ENCODE measurements at regions not wholly inside any gene's neighbourhood (a gene's known extent, or its start where the extent isn't known, plus 50 kb on each side); places are given as distances from the start of the nearest gene placed in this dataset.
A peak's percentile ranks its signal among the peaks of the same experiment; 100 is the strongest.

GRCh38 chr4:153140294-153140693 is 63.9 kb upstream of the TRIM2 start:
- Mint-ChIP-seq H3K4me3 (ENCODE audit: unreplicated experiment) (no peak overlapping the region), H3K9me3 (ENCODE audit: unreplicated experiment) (no peaks in the 10 kb centered on the region), H3K27me3 (ENCODE audit: low read depth, unreplicated experiment) (no peaks in the 10 kb centered on the region), H3K27ac (ENCODE audit: unreplicated experiment) (no peak overlapping the region), H3K4me1 (ENCODE audit: low read depth, unreplicated experiment) (peaks cover 28% of the 10 kb centered on the region), H3K36me3 (ENCODE audit: low read depth, unreplicated experiment) (no peaks in the 10 kb centered on the region)
- Histone ChIP-seq H2AFZ (ENCODE audit: low read depth, low read length) (no peak overlapping the region), H3K9me3 (ENCODE audit: insufficient read depth, low read depth, low read length) (no peaks in the 10 kb centered on the region), H4K20me1 (ENCODE audit: insufficient read depth, low read length) (no peaks in the 10 kb centered on the region), H3K27me3 (ENCODE audit: insufficient read depth, low read length) (no peaks in the 10 kb centered on the region), H3K79me2 (ENCODE audit: insufficient read depth, low read length) (no peaks in the 10 kb centered on the region), H3K4me1 (ENCODE audit: insufficient read depth, low read length) (peaks cover 22% of the 10 kb centered on the region), H3K4me3 (ENCODE audit: insufficient read depth, low read depth, low read length) (no peak overlapping the region), H3K36me3 (ENCODE audit: insufficient read depth, low read length) (no peaks in the 10 kb centered on the region), H3K4me2 (ENCODE audit: low read length) (no peak overlapping the region), H3K9ac (ENCODE audit: low read length) (no peak overlapping the region), H3K27ac (ENCODE audit: low read depth, low read length) (no peak overlapping the region)
- FAIRE-seq: peak; percentile 65
- DNase-seq (ENCODE audit: low read depth): peak; percentile 65
- TF ChIP-seq EZH2 (IDR thresholded peaks at IDR 0.05; ENCODE audit: insufficient read depth, low read length) (no peak), CTCF (IDR thresholded peaks at IDR 0.05; ENCODE audit: insufficient read depth, low read depth, low read length) (no peak)

GRCh38 chr4:153141238-153141637 is 63.0 kb upstream of the TRIM2 start:
- H3K27ac ChIP-seq (ENCODE audit: low read depth, low read length): no peak overlapping the region
- no peaks in the 10 kb centered on the region for H3K27me3 ChIP-seq (ENCODE audit: insufficient read depth, low read length)
- no peaks in the 10 kb centered on the region for H3K9me3 ChIP-seq (ENCODE audit: insufficient read depth, low read depth, low read length)
- no peak overlapping the region for H3K9ac ChIP-seq (ENCODE audit: low read length)
- Mint-ChIP-seq H3K27ac (ENCODE audit: unreplicated experiment) (no peak overlapping the region), H3K27me3 (ENCODE audit: low read depth, unreplicated experiment) (no peaks in the 10 kb centered on the region), H3K9me3 (ENCODE audit: unreplicated experiment) (no peaks in the 10 kb centered on the region), H3K4me1 (ENCODE audit: low read depth, unreplicated experiment) (peaks cover 27% of the 10 kb centered on the region), H3K4me3 (ENCODE audit: unreplicated experiment) (no peak overlapping the region), H3K36me3 (ENCODE audit: low read depth, unreplicated experiment) (no peaks in the 10 kb centered on the region)
- H3K4me3 ChIP-seq (ENCODE audit: insufficient read depth, low read depth, low read length): no peak overlapping the region
- DNase-seq (ENCODE audit: low read depth) (no peak), FAIRE-seq (no peak)
- peaks cover 25% of the 10 kb centered on the region for H3K4me1 ChIP-seq (ENCODE audit: insufficient read depth, low read length)
- H4K20me1 ChIP-seq (ENCODE audit: insufficient read depth, low read length): no peaks in the 10 kb centered on the region
- no peak for TF ChIP-seq EZH2 (IDR thresholded peaks at IDR 0.05; ENCODE audit: insufficient read depth, low read length)
- no peak for TF ChIP-seq CTCF (IDR thresholded peaks at IDR 0.05; ENCODE audit: insufficient read depth, low read depth, low read length)
- no peaks in the 10 kb centered on the region for H3K36me3 ChIP-seq (ENCODE audit: insufficient read depth, low read length)
- H2AFZ ChIP-seq (ENCODE audit: low read depth, low read length): no peak overlapping the region
- no peak overlapping the region for H3K4me2 ChIP-seq (ENCODE audit: low read length)
- no peaks in the 10 kb centered on the region for H3K79me2 ChIP-seq (ENCODE audit: insufficient read depth, low read length)

GRCh38 chr4:153142700-153143438 is 61.4 kb upstream of the TRIM2 start:
- Mint-ChIP-seq H3K4me3 (ENCODE audit: unreplicated experiment) (no peak overlapping the region), H3K36me3 (ENCODE audit: low read depth, unreplicated experiment) (no peaks in the 10 kb centered on the region), H3K27ac (ENCODE audit: unreplicated experiment) (peak overlapping the region; percentile 91), H3K4me1 (ENCODE audit: low read depth, unreplicated experiment) (peaks cover 16% of the 10 kb centered on the region), H3K9me3 (ENCODE audit: unreplicated experiment) (no peaks in the 10 kb centered on the region), H3K27me3 (ENCODE audit: low read depth, unreplicated experiment) (no peaks in the 10 kb centered on the region)
- H3K9ac ChIP-seq (ENCODE audit: low read length): no peak overlapping the region
- no peaks in the 10 kb centered on the region for H3K27me3 ChIP-seq (ENCODE audit: insufficient read depth, low read length)
- no peak overlapping the region for H3K4me3 ChIP-seq (ENCODE audit: insufficient read depth, low read depth, low read length)
- H3K79me2 ChIP-seq (ENCODE audit: insufficient read depth, low read length): no peaks in the 10 kb centered on the region
- FAIRE-seq (no peak), DNase-seq (ENCODE audit: low read depth) (peak; percentile 44)
- H4K20me1 ChIP-seq (ENCODE audit: insufficient read depth, low read length): no peaks in the 10 kb centered on the region
- peaks cover 20% of the 10 kb centered on the region for H3K4me1 ChIP-seq (ENCODE audit: insufficient read depth, low read length)
- H3K27ac ChIP-seq (ENCODE audit: low read depth, low read length): no peak overlapping the region
- no peaks in the 10 kb centered on the region for H3K9me3 ChIP-seq (ENCODE audit: insufficient read depth, low read depth, low read length)
- no peaks in the 10 kb centered on the region for H3K36me3 ChIP-seq (ENCODE audit: insufficient read depth, low read length)
- no peak for TF ChIP-seq EZH2 (IDR thresholded peaks at IDR 0.05; ENCODE audit: insufficient read depth, low read length)
- peak; percentile 90 for TF ChIP-seq CTCF (IDR thresholded peaks at IDR 0.05; ENCODE audit: insufficient read depth, low read depth, low read length)
- no peak overlapping the region for H2AFZ ChIP-seq (ENCODE audit: low read depth, low read length)
- H3K4me2 ChIP-seq (ENCODE audit: low read length): peak overlapping the region; percentile 66

All from astrocyte (in vitro differentiated cells and primary cell).